GM13976 (cell line): ENCODE measurements at regions not wholly inside any gene's neighbourhood (a gene's known extent, or its start where the extent isn't known, plus 50 kb on each side); places are given as distances from the start of the nearest gene placed in this dataset.
"Not testable (repeated sequence)": the region's sequence is repeated elsewhere in the genome, so short reads cannot be mapped to it uniquely, and the experiment has no call there.

Experiments used
- DNase-seq: peaks from one replicate; pipeline ENCODE4 v3.0.0; 2012; ENCODE audit warnings: low spot score
- in situ Hi-C: fragments of 300-500 bp; cut with MboI; formaldehyde crosslinking; loops from one replicate; pipeline ENCODE4 v1.12.0; 2022; ENCODE audit warnings: low sequenced_read_pairs, mixed read lengths, inconsistent platforms; ENCODE audit not compliant: unreplicated experiment
- TF ChIP-seq, protein P1 (sequence below): IDR thresholded peaks from 2 replicates; pipeline ENCODE4 v1.5.1; 2012; ENCODE audit warnings: borderline replicate concordance, mild to moderate bottlenecking; ENCODE audit not compliant: insufficient read depth; ENCODE audit errors: extremely low read depth, missing control alignments, control extremely low read depth

DNA sequence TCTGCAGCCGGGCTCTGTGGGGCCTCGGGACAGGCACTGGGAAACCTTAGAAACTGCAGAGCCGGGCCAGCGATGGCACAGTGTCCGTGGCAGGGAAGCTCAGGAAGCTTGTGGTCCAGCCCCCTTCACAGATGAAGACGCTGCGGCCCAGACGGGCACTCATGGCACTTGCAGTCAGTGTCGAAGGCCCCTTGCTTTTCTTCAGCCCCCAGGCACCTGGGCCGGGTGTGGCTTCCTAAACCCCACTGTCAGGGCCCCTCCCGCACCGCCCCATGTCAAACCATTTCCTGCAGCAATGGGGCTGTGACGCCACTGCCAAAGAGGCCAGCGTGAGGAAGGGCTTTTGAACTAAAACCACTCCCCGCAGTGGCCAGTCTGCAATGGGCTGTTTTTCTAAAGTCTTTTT lies 164.0 kb downstream of the LAT start:
- TF ChIP-seq, protein P1, sequence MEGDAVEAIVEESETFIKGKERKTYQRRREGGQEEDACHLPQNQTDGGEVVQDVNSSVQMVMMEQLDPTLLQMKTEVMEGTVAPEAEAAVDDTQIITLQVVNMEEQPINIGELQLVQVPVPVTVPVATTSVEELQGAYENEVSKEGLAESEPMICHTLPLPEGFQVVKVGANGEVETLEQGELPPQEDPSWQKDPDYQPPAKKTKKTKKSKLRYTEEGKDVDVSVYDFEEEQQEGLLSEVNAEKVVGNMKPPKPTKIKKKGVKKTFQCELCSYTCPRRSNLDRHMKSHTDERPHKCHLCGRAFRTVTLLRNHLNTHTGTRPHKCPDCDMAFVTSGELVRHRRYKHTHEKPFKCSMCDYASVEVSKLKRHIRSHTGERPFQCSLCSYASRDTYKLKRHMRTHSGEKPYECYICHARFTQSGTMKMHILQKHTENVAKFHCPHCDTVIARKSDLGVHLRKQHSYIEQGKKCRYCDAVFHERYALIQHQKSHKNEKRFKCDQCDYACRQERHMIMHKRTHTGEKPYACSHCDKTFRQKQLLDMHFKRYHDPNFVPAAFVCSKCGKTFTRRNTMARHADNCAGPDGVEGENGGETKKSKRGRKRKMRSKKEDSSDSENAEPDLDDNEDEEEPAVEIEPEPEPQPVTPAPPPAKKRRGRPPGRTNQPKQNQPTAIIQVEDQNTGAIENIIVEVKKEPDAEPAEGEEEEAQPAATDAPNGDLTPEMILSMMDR, result no peak
- no peak for DNase-seq
- in situ Hi-C loops, result no loop called here

DNA sequence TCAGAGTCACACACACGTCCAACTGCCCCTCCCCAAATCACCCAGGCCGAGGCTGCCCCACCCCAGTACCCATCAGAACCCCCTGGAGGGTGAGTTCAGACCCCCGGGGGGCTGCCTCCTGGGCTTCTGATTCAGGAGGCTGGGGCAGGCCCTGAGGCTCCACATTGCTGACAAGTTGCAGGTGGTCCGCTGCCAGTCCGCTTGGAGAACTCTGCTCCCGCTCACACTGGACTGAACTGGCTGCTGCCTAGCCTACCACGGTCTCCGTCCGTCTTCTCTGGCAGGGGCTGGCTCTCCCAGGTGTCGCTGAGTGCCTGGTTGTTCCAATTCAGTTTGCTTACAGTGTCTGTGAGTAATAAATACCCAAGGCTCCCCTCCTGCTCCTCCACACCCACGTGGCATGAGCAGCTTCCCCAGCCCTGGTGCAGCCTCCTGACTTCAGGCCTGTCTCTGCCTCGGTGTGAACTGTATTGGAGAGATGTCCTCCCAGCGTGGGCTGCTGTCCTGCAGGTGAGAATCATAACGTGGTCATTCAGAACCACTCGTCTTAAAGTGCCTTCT lies 163.4 kb downstream of the LAT start:
- in situ Hi-C loops, result no loop called here
- TF ChIP-seq, protein P1, result no peak
- DNase-seq, result no peak

DNA sequence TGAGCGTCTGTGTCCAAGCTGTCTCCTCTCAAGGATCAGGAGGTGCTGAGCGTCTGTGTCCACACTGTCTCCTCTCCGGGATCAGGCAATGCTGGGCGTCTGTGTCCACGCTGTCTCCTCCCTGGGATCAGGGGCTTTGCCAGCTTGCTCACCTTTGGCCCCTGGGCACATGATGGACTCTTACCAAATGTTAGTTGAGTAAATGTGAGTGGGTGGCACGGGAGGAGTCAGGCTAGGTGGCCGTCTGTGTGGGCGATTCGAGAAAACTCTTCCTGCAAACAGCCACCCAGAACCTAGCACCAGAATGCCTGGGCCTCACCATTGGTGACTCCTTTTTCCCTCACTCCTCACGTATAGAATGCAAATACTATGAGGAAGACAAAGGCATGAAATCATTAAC lies 162.9 kb downstream of the LAT start:
- DNase-seq, in situ Hi-C loops: not testable (repeated sequence)

DNA sequence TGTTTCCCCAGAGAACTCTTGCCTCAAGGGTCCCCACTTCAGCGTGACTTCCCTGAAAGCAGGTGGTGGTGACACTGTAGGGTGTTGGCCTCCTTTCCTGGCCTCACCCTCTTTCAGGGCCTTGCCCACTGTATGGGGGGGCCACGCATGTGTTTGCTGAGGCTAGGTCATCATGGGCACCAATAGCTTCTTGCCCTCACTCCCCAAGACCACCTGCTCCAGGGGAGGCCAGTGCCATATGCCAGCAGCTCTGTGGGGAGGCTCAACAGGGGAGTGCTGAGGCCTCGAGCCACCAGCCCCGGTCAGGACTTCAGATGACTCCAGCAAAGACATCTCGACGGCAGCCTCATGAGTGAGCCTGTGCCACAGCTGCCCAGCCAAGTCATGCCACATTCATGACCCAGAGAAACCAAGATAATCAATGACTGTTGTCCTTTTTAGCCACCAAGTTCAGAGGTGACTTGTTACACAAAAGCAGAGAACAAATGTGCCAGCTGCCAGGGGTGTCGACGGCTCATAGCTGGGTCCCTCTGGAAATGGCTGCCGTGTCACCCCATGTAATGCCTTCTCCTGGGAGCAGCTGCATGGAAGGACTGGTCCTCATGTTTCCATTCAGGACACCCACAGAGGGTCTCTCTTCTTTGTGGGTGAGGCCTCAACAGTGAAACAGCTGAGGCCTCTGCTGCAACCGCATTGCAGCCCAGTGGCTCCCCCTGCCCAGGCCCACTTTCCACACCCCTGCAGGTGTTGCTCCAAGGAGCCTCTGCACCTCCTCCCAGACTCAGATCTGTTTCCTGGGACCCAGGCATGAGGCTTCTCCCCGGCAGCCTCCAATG lies 162.2 kb downstream of the LAT start:
- in situ Hi-C loops, DNase-seq: not testable (repeated sequence)

DNA sequence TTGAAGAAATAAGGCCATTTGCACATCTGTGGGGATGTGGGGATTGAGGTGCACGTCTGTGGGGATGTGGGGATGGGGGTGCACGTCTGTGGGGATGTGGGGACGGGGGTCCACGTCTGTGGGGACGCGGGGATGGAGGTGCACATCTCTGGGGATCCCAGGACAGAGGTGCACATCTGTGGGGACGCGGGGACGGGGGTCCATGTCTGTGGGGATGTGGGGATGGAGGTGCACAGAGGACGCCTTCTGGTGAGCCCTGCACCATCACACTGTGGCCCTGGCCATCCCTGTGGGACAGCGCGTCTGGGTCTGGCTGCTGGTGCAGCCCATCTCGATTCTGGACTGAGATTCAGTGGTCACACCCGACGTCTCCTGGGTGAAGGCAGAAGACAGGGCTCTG lies 161.4 kb downstream of the LAT start:
- no peak for DNase-seq
- in situ Hi-C loops, result no loop called here
- TF ChIP-seq, protein P1, result no peak

DNA sequence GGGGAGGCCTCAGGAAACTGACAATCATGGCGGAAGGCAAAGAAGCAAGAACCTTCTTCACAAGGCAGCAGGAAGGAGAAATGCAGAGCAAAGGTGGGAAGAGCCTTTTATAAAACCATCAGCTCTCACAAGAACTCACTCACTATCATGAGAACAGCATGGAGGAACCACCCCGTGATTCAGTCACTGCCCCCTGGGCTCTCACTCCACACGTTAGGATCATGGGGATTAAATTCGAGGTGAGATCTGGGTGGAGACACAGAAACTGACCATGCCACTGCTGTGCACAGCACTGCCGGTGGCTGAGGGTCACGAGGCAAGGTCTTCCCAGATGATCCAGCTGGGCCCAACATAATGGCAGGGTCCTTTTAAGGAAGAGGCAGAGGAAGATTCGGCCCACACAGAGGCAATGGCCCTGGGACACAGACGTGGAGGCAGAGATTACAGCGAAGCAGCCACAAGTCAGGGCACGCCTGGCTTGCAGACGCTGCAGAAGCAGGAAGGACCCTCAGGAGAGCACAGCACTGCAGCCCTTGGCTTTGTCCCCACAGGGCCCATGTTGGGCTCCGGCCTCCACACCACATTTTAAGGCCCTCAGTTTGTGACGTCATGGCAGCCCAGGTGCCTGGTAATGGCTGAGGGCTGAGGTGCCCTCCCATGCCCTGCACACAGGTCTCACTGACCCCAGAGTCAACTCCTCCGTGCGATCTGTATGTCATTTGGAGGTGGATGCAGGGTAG lies 160.8 kb downstream of the LAT start:
- not testable (repeated sequence) for DNase-seq

DNA sequence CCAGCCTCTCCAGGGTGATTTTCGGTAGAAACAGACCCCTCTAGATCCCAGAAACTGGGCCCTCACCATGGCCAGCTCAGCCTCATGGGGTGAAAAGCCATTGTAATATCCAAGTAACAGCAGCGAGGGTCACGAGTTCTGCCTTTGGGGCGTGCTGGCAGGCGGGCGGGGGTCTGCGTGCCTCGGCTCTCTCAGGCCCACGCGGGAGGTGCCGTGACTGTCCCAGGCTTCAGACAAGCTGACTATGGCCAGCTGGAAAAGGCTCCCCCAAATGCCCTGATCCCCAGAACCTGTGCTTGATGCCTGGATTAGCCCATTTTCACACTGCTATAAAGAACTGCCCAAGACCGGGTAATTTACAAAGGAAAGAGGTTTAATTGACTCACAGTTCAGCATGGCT lies 160.2 kb downstream of the LAT start:
- in situ Hi-C loops, DNase-seq: not testable (repeated sequence)

More for the DNA sequence above, 160.8 kb downstream of the LAT start:
- in situ Hi-C loops, result not testable (repeated sequence)

DNA sequence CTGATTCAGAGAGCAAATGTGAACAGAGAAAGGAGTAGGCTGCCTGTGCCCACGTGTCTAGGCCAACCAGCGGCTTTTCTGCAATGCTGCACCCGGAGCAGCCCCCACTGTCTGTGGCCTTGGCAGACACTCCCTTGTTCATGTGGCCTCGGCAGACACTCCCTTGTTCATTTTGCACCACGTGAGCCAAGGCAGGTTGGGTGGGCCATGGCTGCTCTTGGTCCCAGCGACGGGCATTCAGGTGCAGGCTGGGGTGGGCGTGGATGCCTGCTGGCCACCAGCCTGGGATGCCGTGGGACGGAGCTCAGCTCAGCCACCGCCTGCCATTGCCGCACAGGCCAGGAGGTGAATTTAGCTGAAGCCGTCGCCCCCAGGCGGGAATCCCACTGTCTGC lies 159.8 kb downstream of the LAT start:
- in situ Hi-C loops, DNase-seq: not testable (repeated sequence)

DNA sequence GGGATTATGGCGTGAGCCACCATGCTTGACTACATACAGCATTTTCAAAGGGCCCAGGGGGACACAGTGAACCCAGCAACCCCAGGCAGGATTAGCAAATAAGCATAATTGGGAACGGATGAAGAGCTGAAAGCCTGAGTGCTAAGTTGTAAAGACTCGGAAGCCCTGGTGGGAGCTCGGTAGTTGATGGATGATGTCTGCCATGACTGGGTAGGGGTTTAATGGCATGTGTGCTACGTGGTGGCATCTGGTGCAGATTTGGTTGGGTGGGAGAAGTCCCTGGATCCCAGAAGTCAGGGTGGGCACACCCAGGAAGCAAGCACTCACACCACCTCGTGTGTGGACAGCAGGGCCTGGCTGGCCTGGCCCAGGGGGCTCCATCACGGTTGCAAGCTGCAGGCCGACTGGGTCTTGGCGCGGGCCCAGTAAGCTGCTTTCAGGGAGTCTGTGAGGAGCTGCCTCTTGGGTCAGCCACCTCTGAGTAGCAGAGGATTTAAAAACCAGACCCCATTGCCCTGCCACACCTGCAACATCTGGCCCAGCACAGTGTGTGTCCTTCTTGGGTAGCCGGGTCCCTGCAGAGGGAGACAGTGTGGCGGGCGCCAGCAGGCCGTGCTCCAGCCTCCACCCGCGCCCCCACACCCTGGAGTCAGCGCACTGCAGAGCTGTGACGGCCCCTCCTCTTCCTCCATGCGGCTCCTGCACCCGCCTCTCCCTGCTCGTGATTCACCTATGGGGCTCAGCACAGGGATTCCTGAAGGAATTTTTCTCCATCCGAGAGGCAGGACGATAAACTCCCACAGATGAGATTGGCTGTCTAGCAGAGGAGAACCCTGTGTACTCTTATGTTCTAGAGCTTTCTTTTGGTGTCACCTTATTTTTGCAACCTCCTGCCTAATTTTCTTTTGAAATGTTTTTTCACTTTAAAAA lies 159.2 kb downstream of the LAT start:
- in situ Hi-C loops, DNase-seq: not testable (repeated sequence)

DNA sequence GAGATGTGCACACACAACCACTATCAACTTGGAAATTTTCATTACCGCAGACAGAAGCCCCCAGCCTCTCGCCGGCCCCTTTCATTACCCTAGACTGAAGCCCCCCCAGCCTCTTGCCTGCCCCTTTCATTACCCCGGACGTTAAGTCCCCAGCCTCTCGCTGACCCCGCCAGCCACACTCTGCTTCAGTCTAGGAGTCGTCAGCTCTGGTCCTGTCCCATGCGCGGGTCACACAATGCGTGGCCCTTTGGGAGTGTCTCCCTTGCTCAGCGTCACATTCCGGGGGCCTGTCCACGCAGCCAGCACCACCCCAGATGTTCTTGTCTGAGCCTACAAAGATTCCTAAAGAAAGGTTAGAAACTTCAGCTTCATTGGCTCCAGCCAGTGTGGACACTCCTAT lies 157.7 kb downstream of the LAT start:
- in situ Hi-C loops, DNase-seq: not testable (repeated sequence)
